ENCODE measurements at regions not wholly inside any gene's neighbourhood (a gene's known extent, or its start where the extent isn't known, plus 50 kb on each side); places are given as distances from the start of the nearest gene placed in this dataset.

DNA sequence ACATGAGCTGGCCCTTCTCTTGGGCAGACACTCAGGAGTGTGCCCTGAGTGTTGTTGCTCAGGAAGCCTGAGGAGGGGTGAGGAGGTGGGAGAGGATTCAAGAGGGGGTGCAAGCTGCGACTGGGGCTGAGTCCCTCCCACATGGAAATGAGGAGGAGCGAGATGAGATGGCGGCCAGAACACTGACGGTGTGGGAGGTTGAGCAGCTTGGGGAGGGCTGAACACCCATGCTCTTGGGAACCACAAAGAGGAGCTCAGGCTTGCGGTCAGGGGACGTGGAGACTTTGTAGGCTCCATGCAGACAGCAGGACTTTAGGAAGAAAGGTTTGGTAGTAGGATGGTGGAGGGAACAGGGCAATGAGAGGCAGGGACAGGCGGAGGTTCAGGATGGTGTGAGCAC lies 163.2 kb upstream of the SHH start:
- TF ChIP-seq CTCF (IDR thresholded peaks at IDR 0.05; ENCODE audit: low read depth, low read length, missing input control): no peak
- no peak for TF ChIP-seq GABPA (IDR thresholded peaks at IDR 0.05 in 1 of 2, conservative IDR thresholded peaks at IDR 0.05 in 1 of 2)
- TF ChIP-seq TAF1 (conservative IDR thresholded peaks at IDR 0.05): no peak
- TF ChIP-seq YY1 (IDR thresholded peaks at IDR 0.05): no peak
- no peak for TF ChIP-seq RXRA (IDR thresholded peaks at IDR 0.05)
